ENCODE measurements at regions not wholly inside any gene's neighbourhood (a gene's known extent, or its start where the extent isn't known, plus 50 kb on each side); places are given as distances from the start of the nearest gene placed in this dataset.

- no peak for TF ChIP-seq POLR2A (IDR thresholded peaks at IDR 0.05)
- TF ChIP-seq CTCF (IDR thresholded peaks at IDR 0.05), result no peak
- TF ChIP-seq EP300 (IDR thresholded peaks at IDR 0.05), result no peak
- no peak for TF ChIP-seq POLR2AphosphoS5 (IDR thresholded peaks at IDR 0.05)
Observed at GRCh38 chr13:106997696-106998095, 429.8 kb upstream of the ARGLU1 start.
